Astrocyte of the spinal cord (primary cell): ENCODE measurements at regions not wholly inside any gene's neighbourhood (a gene's known extent, or its start where the extent isn't known, plus 50 kb on each side); places are given as distances from the start of the nearest gene placed in this dataset.

ENCODE experiments used
- DNase-seq: peaks from one replicate; pipeline ENCODE4 v3.0.0; 2011; ENCODE audit warnings: low read depth, low spot score
- H3K4me3 ChIP-seq: 2 replicates; pipeline ENCODE4 v1.5.1; 2011; ENCODE audit warnings: low read depth, mild to moderate bottlenecking, low read length, moderate library complexity
- in situ Hi-C: cut with HindIII; loops from 2 replicates; pipeline ENCODE4 v1.10.0; 2017; ENCODE audit warnings: low sequenced_read_pairs
- TF ChIP-seq, protein P1 (sequence below): IDR thresholded peaks from 2 replicates; pipeline ENCODE4 v1.5.1; 2012; ENCODE audit warnings: low read depth, mild to moderate bottlenecking, low read length, inconsistent platforms

DNA sequence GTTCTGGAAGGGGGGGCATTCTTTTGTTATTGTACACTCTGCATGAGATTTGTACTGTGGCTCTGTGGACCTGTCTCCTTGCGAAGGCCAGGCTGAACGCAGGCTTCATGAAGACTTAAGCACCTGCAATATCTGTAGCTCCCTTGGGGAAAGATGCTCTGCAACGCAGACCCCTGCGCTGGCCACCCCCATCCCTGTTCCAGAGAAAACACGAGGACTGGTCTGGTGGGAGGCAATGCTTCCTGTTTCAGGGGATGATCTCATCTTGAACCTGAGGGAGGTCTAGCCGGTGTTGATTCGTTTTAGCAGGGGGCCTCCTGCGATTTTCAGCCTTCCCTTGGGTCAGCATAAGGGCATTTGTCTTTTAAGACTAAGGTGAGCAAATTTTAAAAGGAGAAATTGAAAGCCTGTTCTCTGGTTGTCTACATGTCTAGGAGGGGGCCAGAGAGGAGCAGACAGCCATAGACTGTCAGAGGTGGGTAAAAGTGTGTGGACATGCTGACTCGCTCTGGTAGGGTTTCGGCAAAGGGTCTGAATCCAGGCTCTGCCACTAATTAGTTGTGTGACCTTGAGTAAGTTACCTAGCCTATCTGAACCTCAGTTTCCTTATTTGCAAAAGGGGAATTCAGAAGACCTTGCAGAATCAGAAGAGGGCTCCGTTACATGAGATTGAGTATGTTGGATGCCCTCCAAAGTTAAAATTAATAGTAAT lies 80.9 kb upstream of the RASGRF1 start:
- in situ Hi-C loops: no loop called here
- no peak for DNase-seq
- TF ChIP-seq, protein P1, sequence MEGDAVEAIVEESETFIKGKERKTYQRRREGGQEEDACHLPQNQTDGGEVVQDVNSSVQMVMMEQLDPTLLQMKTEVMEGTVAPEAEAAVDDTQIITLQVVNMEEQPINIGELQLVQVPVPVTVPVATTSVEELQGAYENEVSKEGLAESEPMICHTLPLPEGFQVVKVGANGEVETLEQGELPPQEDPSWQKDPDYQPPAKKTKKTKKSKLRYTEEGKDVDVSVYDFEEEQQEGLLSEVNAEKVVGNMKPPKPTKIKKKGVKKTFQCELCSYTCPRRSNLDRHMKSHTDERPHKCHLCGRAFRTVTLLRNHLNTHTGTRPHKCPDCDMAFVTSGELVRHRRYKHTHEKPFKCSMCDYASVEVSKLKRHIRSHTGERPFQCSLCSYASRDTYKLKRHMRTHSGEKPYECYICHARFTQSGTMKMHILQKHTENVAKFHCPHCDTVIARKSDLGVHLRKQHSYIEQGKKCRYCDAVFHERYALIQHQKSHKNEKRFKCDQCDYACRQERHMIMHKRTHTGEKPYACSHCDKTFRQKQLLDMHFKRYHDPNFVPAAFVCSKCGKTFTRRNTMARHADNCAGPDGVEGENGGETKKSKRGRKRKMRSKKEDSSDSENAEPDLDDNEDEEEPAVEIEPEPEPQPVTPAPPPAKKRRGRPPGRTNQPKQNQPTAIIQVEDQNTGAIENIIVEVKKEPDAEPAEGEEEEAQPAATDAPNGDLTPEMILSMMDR: no peak
- H3K4me3 ChIP-seq: no peak overlapping the region

DNA sequence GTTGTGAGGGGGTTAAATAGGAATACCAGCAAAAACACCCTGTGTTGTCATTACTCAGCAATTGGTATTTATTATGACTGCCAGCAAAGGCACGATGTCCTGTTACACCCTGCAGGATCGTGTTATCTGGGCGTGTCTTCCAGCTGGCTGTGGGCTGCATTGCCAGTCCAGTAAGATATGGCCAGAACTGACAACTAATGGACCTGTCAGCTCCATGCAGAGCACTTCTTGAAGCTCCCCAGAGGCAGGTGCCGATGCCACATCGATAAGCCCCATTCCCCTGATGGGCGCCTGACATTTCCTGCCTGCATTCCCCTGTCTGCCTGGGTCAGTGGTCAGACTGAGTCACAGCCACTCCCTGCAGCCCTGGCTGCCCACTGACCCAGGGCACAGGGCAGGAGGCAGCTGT lies 79.7 kb upstream of the RASGRF1 start:
- in situ Hi-C loops: no loop called here
- no peak overlapping the region for H3K4me3 ChIP-seq
- TF ChIP-seq, protein P1: no peak
- DNase-seq: no peak

DNA sequence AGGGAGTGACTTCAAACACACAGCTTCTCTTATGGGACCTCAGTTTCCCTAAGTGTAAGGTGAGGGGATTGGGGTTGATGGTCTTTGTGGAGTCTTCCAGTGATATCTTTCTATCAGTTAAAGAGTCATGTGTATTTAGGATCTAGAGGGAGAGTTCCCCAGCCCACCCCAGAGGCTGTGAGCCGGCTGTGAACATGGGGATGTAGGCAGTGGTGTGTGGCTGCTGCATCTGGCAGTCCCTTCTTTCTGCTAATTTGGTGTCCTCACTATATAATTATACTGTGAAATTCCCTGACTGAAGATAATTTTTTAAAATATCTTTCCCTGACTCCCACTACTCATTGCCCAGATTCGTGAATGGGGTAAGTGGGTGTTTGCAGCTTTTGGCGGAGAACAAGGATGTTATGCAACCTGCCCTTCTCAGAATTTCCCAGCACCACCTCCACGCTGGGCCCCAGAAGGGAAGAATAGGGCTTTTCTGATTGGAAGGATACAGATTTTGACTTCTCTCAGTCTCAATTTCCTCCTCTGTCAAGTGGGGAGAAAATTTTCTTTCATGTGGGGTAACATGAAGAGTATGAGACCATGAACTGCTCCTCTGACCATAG lies 79.0 kb upstream of the RASGRF1 start:
- no peak overlapping the region for H3K4me3 ChIP-seq
- in situ Hi-C loops: no loop called here
- no peak for DNase-seq
- TF ChIP-seq, protein P1: no peak

DNA sequence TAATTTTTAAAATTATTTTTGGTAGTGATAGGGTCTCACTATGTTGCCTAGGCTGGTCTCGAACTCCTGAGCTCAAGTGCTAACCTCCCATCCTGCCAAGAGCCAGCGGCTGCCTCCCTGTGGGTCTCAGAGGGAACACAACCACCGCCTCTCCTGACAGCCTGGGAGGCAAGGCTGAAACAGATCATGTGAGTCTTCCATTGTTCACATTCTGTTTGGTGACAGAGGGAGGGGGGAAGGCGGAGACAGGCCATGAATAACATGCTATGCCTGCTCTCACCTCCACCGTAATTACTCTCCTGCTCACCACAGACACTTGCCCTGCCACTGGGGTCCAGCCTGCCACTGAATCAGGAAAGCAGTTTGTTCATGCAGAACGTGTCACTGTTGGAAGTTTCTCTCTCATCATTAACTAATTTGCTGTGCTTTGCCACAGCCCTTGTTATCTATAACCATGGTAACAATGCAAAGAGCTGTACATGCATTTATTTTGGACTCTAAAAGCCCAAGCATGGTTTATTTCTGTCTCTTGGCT lies 78.4 kb upstream of the RASGRF1 start:
- no peak for DNase-seq
- in situ Hi-C loops: no loop called here
- H3K4me3 ChIP-seq: no peak overlapping the region
- TF ChIP-seq, protein P1: no peak

DNA sequence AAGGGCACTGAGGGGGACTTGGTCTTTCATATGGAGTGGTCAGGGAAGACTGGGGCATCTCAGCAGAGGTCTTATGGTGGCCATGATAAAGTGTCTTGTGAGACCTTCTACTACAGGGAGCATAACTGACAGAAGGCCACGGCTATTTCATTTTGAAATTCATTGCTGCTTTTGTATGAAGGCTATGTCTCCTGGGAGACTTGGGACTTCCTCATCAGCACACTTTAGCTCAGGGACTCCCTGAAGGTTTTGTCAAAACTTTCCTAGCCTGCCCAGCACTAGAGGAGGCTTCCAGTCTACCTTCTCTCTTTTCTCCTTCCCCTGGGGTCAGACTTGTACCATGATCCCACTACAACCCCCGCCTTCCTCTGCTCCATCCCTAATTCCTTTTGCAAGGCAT lies 77.2 kb upstream of the RASGRF1 start:
- TF ChIP-seq, protein P1: no peak

DNA sequence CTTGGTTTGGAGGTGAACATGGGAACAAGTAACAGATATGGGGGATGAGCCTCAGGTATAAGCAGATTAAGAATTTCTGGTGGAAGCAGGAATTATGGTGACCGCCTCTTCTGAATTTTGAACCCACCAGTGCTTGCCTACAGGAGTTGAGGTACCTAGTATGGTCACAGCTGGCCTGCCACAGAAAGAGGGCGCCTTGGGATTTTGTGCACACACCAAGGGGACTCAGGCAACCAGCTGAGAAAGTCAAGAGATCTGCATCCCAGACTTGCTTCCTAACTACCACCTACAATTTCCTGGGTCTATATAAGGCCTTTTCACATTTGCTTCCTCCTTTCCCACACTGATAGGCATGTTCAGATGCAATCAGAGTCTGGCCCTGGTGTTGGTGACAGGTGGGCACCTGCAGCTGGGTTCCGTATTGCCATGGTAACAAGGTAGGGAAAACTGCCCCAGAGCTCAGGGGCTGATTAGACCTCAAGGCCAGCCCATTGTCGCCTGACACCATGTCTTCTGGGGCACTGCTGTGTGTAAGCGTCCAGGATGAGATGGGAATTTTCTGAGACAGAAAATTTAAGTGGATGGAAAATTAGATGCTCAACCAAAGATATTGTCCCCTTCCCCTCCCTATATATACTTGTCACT lies 75.9 kb upstream of the RASGRF1 start:
- H3K4me3 ChIP-seq: no peak overlapping the region
- TF ChIP-seq, protein P1: no peak
- DNase-seq: no peak
- in situ Hi-C loops: no loop called here

More for the DNA sequence above, 77.2 kb upstream of the RASGRF1 start:
- no peak overlapping the region for H3K4me3 ChIP-seq
- DNase-seq: no peak
- in situ Hi-C loops: no loop called here
